ENCODE measurements at regions not wholly inside any gene's neighbourhood (a gene's known extent, or its start where the extent isn't known, plus 50 kb on each side); places are given as distances from the start of the nearest gene placed in this dataset.

- TF ChIP-seq CTCF (IDR thresholded peaks at IDR 0.05 in 4 of 5, conservative IDR thresholded peaks at IDR 0.05 in 1 of 5) (no peak), POLR2A (IDR thresholded peaks at IDR 0.05) (no peak)
These were observed 247.2 kb downstream of the KIF4B start for GRCh38 chr5:155260798-155261197.

All from gastrocnemius medialis (tissue), 4 donors.